Heart right ventricle (tissue), 16 donors: ENCODE measurements at regions not wholly inside any gene's neighbourhood (a gene's known extent, or its start where the extent isn't known, plus 50 kb on each side); places are given as distances from the start of the nearest gene placed in this dataset.

Experiments
- ATAC-seq, 8 donors: fragments of 200-7000 bp; cut with Tn5 transposase; one replicate each; pipeline ENCODE4 v1.9.1; 2020; ENCODE audit warnings: mild to moderate bottlenecking in 8 of 8, moderate library complexity in 8 of 8, moderate number of reproducible peaks in 1 of 8
- DNase-seq, 2 donors: peaks; one replicate each; pipeline ENCODE4 v3.0.0-alpha.2; 2020
- H3K27ac ChIP-seq, 10 donors: fragments of 200-600 bp; sonication (generic) in 2 of 10; one replicate each; pipeline versions ENCODE4 v1.5.0 to v1.8.0; 2020 to 2022; ENCODE audit warnings: mild to moderate bottlenecking in 3 of 10
- H3K27me3 ChIP-seq, 7 donors: fragments of 200-600 bp; one replicate each; pipeline ENCODE4 v1.8.0; 2021 to 2022; ENCODE audit warnings: mild to moderate bottlenecking in 2 of 7
- H3K36me3 ChIP-seq, 9 donors: fragments of 200-600 bp; sonication (generic) in 1 of 9; one replicate each; pipeline versions ENCODE4 v1.5.0 to v1.8.0; 2020 to 2022; ENCODE audit warnings: mild to moderate bottlenecking in 2 of 9
- H3K4me1 ChIP-seq, 9 donors: fragments of 200-600 bp; sonication (generic) in 1 of 9; one replicate each; pipeline versions ENCODE4 v1.5.0 to v1.8.0; 2020 to 2022; ENCODE audit warnings: mild to moderate bottlenecking in 4 of 9
- H3K4me3 ChIP-seq, 10 donors: fragments of 200-600 bp; sonication (generic) in 2 of 10; one replicate each; pipeline versions ENCODE4 v1.5.0 to v1.8.0; 2020 to 2022; ENCODE audit warnings: mild to moderate bottlenecking in 7 of 10, moderate library complexity in 2 of 10
- H3K9me3 ChIP-seq, 11 donors: fragments of 200-600 bp in 10 of 11; sonication (generic) in 2 of 11; one replicate each; pipeline versions ENCODE4 v1.5.0 to v1.8.0; 2013 to 2022; ENCODE audit warnings: mild to moderate bottlenecking in 2 of 11, control low read depth in 1 of 11, moderate library complexity in 1 of 11
- WGBS, 2 donors: extraction: QIAGEN DNeasy Blood & Tissue Kit; methylation state at CpG; one replicate each; pipeline ENCODE4 v1.1.7; 2013; ENCODE audit warnings: inconsistent platforms in 1 of 2; 5-methylcytosine and 5-hydroxymethylcytosine counted together
- intact Hi-C, 10 donors: fragments of 100-400 bp; cut with DNase I; formaldehyde crosslinking; loops; one replicate each; pipeline versions ENCODE4 v1.11.1 to v1.14.2; 2022
- TF ChIP-seq, protein P1 (sequence below), 9 donors: fragments of 200-600 bp; sonication (generic) in 2 of 9; IDR thresholded peaks; one replicate each; pipeline versions ENCODE4 v1.5.0 to v1.8.0; 2021 to 2022; ENCODE audit warnings: antibody characterized with exemption in 9 of 9, mild to moderate bottlenecking in 5 of 9, moderate library complexity in 1 of 9
- donor health status: Arrhythmogenic right ventricular cardiomyopathy.
- donor health status: ischemic (EF 13 %, LVEDD 7.1; RV severe dilation, severe dysfunction).
- donor health status: healthy with polysubstance abuse.
- donor health status: DM: no; HTN: yes; CAD: no.
- donor health status: DM: no; HTN: no; CAD: no.
- donor health status: ischemic (EF 25% LVEDD 6.9; RV normal size, moderate dysfunction).
- donor health status: ischemic (EF 25% LVEDD 5.7; RV mildly dilated, moderate dysfunction).
- donor health status: healthy.
- donor health status: DM: yes; HTN: yes; CAD: no.
- donor health status: Ischemic cardiomyopathy.
- donor health status: ischemic (EF 35%, LVEDD 5.7; RV mildly dilated, moderate dysfunction).
- donor health status: nonischemic (EF 11% LVEDD 7.7; RV severe dilation, severe dysfunction).
- donor health status: DM: yes; HTN: yes; CAD: no.
- donor health status: PGD.
- donor health status: ischemic (EF 29% LVEDD 5.4; RV normal size, mild dysfunction).
- donor health status: nonischemic (EF 23%, LVEDD 6.1; RV moderate dilation, normal function).

DNA sequence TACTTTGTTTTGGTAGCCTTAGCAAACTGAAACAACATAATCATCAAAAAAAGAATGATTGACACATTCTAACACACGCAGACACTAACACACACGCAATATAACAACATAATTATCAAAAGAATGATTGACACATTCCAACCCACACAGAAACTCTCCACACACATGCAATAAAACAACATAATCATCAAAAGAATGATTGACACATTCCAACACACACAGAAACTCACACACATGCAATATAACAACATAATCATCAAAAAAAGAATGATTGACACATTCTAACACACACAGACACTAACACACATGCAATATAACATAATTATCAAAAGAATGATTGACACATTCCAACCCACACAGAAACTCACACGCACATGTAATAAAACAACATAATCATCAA is 172.4 kb downstream of the THBS2 start:
- TF ChIP-seq, protein P1, sequence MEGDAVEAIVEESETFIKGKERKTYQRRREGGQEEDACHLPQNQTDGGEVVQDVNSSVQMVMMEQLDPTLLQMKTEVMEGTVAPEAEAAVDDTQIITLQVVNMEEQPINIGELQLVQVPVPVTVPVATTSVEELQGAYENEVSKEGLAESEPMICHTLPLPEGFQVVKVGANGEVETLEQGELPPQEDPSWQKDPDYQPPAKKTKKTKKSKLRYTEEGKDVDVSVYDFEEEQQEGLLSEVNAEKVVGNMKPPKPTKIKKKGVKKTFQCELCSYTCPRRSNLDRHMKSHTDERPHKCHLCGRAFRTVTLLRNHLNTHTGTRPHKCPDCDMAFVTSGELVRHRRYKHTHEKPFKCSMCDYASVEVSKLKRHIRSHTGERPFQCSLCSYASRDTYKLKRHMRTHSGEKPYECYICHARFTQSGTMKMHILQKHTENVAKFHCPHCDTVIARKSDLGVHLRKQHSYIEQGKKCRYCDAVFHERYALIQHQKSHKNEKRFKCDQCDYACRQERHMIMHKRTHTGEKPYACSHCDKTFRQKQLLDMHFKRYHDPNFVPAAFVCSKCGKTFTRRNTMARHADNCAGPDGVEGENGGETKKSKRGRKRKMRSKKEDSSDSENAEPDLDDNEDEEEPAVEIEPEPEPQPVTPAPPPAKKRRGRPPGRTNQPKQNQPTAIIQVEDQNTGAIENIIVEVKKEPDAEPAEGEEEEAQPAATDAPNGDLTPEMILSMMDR (IDR thresholded peaks at IDR 0.05) = no peak
- H3K4me1 ChIP-seq = peaks cover 0 to under 1% (median 0%) of the 10 kb centered on the region in 9 donors
- ATAC-seq (no peak), DNase-seq (no peak)
- H3K4me3 ChIP-seq = no peak overlapping the region
- no peak overlapping the region for H3K27ac ChIP-seq
- no peaks in the 10 kb centered on the region for H3K36me3 ChIP-seq
- peaks cover 0 to 16% (median 0%) of the 10 kb centered on the region in 11 donors for H3K9me3 ChIP-seq
- 78 to 83% methylated on average over 3 of the region's 3 CpGs for WGBS, 2 donors
- H3K27me3 ChIP-seq = no peaks in the 10 kb centered on the region
- intact Hi-C loops = no loop called here

DNA sequence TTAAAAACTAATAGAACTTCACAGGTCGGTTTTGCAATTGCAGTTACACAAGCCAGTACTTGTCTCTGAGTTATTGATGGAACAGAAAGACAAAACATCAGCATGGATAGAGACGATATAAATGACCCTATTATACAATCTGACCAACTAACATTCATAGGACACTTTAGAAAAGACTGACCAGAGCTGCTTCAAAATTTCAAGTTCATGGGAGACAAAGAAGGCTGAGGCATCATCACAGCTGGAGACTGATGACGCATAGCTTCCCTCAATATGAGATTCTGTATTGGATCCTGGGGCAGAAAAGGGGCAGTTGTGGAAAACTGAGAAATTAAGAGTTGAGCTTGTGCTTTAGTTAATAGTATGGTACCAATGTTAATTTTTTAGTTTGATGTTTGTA is 174.0 kb downstream of the THBS2 start:
- TF ChIP-seq, protein P1 (IDR thresholded peaks at IDR 0.05) = no peak
- H3K27ac ChIP-seq = no peak overlapping the region
- peaks cover 0 to 16% (median 0%) of the 10 kb centered on the region in 11 donors for H3K9me3 ChIP-seq
- H3K4me3 ChIP-seq = no peak overlapping the region
- peaks cover 0 to 7% (median 3%) of the 10 kb centered on the region in 9 donors for H3K4me1 ChIP-seq
- no peaks in the 10 kb centered on the region for H3K36me3 ChIP-seq
- 74 to 85% methylated on average over 3 of the region's 3 CpGs for WGBS, 2 donors
- intact Hi-C loops = no loop called here
- DNase-seq (no peak), ATAC-seq (no peak)
- H3K27me3 ChIP-seq = no peaks in the 10 kb centered on the region

DNA sequence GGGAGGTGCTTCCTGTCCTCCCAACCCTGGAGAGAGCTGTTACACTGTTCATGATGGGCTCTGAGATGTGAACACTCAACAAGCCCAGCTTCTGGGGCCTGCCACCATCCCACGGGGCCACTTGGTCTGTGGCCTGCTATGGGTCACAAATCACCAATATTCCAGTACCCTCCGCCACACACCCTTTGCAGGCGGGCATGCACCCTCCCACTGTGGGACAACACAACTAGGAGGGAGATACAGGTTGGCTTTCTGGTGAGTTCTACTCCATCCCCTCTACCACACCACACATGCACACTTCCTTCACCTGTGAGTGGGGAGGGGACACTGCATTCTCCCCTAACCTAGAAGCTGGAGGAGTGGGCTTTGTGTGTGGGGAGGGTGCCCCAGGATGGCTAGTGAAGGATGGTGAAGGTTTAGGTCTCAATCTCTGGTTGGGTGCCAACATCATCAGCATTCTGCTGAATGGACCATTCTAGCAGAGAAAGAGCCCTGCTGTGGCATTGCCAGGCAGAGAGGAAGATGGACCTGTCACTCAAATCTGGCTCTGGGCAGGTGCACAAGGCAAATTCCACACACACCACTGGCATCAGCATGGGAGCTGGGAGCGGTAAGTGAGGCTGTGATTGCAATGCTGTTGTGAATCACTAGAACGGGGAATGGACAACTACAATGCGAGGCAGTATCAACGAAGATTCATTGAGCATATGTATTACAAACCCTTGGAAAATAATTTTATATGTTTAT is 175.1 kb downstream of the THBS2 start:
- Histone ChIP-seq H3K4me1 (peaks cover 0 to 14% (median 5%) of the 10 kb centered on the region in 9 donors), H3K9me3 (peaks cover 0 to 10% (median 0%) of the 10 kb centered on the region in 11 donors), H3K4me3 (no peak overlapping the region), H3K27ac (no peak overlapping the region), H3K27me3 (peaks cover 0 to 3% (median 0%) of the 10 kb centered on the region in 7 donors), H3K36me3 (no peaks in the 10 kb centered on the region)
- DNase-seq (no peak), ATAC-seq (no peak)
- WGBS, 2 donors = 93 to 94% methylated on average over 7 of the region's 7 CpGs
- intact Hi-C loops = no loop called here
- TF ChIP-seq, protein P1 (IDR thresholded peaks at IDR 0.05) = no peak

DNA sequence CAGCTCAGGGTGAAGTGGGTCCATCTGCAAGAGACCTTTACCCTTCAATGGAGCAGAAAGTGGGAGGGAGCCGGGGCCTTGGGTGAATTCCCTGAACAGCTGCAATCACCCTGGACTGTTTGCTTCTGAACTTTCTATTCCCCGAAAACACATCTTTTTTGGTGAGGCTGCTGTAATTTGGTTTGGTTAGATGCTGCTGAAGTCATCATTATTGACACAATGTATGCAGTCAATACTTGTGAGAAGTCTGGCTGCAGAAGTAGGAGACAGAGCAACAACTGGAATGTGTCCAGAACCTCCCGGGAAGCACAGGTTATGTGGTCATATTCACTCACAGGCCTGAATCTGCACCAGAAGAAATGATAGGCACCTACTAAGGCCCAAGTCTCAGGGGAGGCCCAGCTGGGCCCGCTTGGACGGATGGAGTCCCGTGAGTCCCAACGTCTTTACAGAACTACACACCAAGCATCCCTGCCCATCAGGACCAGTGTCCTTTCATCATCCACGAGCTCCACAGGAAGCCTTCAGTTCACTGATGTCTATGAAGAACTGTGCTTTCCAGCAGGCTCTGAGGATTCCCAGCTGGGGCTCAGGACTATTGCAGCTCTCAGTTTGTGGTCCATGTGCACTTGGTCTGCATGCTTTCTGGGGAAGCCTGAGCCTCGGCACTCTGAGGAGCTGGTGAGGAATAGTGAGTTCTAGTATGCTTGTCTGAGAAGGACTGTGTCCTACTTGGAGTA is 177.6 kb downstream of the THBS2 start:
- DNase-seq (no peak), ATAC-seq (no peak)
- TF ChIP-seq, protein P1 (IDR thresholded peaks at IDR 0.05) = no peak
- WGBS, 2 donors = 63 to 69% methylated on average over 9 of the region's 9 CpGs
- Histone ChIP-seq H3K27ac (peak overlapping the region in 8 of 10 donors; percentile 26 to 71 (median 46)), H3K9me3 (peaks cover 0 to 5% (median 0%) of the 10 kb centered on the region in 11 donors), H3K4me3 (peak overlapping the region in 1 of 10 donors; percentile 22), H3K27me3 (peaks cover 0 to 11% (median 0%) of the 10 kb centered on the region in 7 donors), H3K36me3 (no peaks in the 10 kb centered on the region), H3K4me1 (peaks cover 0 to 23% (median 5%) of the 10 kb centered on the region in 9 donors)
- intact Hi-C loops = no loop called here
